ENCODE measurements at regions not wholly inside any gene's neighbourhood (a gene's known extent, or its start where the extent isn't known, plus 50 kb on each side); places are given as distances from the start of the nearest gene placed in this dataset.
"Not testable (repeated sequence)": the region's sequence is repeated elsewhere in the genome, so short reads cannot be mapped to it uniquely, and the experiment has no call there.

- DNase-seq = no peak
Observed at GRCh38 chr12:115396567-115396966, 712.6 kb upstream of the TBX3 start.

DNA sequence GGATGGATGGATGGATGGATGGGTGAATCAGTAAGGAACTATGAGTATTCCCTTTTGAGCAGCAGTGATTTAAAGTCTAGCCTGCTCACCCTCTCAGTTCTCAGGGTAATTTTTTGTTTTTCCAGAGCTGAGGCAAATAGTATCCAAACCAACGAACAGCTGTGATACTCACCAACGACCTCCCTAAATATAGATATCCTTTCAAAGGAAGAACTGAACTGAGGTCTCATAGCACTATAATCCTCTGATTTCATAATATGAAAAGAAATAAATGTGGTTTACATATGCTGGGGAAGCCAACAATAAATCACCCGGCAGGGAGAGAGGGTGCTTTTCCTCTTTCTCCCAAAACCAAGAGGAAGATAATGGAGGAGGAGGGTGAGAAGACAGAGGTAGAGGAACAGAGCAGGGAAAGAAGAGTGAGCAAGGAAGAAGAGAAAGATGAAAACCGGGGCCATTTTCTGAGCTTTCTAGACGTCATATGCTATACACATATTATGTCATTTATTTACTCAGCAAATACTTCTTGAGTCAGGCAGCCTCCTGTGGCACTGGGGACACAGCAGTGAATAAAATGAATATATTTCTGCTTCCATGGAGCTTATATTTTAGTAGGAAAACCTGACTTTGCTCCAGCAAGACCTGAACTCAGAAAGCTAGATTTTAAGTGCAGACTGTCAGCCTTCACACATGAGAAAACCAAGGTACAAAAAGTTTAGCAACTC is 710.7 kb upstream of the TBX3 start:
- no peak for DNase-seq

DNA sequence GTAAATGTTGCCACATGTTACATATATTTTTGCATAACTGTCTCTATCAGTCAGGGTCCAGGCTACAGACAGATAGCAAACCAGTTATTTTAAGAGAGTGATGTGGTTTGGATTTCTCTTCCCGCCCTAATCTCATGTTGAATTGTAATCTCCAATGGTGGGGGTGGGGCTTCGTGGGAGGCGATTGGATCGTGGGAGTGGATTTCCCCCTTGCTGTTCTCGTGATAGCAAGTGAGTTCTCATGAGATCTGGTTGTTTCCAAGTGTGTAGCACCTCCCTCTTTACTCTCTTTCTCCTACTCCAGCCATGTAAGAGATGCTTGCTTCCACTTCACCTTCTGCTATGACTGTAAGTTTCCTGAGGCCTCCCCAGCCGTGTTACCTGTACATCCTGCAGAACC is 704.2 kb upstream of the TBX3 start:
- no peak for DNase-seq

- DNase-seq = no peak
Observed at GRCh38 chr12:115387467-115387901, 703.5 kb upstream of the TBX3 start.

DNA sequence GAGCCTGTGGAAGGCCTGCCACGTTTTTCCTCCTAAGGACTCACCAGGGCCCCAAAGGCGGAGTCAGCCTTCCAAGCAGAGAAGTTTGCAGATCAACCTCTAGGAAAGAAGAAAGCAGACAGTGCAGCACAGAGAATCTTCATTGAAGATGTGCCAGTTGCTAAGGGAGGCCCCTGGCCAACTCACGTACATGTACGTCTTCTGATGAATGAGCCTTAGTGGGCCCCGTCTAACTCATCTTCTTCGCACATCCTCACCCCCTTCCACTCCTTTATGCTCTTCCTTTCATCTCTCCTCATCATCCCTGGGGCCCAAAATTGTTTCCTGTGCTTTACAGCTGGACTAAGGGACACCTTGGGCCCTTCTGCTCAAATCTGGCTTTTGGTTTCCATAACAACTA is 703.0 kb upstream of the TBX3 start:
- DNase-seq = no peak

- no peak for DNase-seq
Observed at GRCh38 chr12:115385141-115385540, 701.2 kb upstream of the TBX3 start.

GRCh38 chr12:115384391-115384790 is 700.4 kb upstream of the TBX3 start:
- no peak for DNase-seq

- no peak for DNase-seq
Observed at GRCh38 chr12:115383668-115384067, 699.7 kb upstream of the TBX3 start.

DNA sequence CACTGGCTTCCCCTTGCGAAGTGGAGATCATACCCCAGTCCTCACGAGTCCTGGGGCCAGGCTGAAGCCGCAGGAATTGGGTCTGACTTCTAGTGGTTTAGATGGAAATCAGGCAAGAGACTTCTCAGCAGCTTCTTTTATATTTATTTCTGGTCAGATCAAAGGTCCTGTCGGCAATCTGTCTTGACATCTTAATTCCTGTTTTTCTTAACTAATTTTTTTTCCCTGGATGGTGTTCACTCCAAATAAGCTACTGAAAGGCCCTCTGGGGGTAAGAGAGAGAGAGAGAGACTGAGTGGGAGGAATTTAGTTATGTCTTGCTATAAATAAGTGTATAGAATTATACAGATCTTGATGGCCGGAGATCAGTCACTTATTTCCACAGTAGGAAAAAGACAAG is 698.7 kb upstream of the TBX3 start:
- DNase-seq = peak; percentile 62

DNA sequence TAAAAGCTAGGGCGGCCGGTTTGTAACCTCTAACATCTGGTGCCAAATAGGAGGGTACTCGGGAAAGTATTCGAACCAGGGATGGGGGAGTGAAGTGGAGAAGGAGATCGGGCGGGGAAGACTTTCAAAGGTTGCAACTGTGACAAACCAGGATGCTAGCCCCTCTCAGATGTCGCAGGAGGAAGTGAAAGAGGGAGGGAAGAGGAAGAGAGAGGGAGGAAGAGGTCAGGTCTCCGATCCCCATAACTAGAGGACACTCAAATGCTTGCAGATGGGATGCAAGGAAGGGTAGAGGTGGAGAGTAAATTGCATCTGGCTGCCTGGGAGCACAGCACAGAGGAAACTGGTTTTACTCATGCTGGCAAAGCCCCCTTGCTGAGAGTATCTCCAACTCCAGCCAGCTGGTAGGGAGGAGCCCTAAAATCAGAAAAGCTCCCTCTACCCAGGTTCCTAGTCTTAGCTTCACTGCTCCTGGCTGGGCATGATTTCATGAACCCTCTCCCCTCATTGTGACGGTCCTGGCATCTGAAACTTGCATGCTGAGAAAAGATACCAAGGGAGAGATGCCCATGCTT is 696.7 kb upstream of the TBX3 start:
- DNase-seq = no peak

GRCh38 chr12:115378291-115378690 is 694.3 kb upstream of the TBX3 start:
- no peak for DNase-seq

GRCh38 chr12:115377779-115378178 is 693.8 kb upstream of the TBX3 start:
- no peak for DNase-seq

DNA sequence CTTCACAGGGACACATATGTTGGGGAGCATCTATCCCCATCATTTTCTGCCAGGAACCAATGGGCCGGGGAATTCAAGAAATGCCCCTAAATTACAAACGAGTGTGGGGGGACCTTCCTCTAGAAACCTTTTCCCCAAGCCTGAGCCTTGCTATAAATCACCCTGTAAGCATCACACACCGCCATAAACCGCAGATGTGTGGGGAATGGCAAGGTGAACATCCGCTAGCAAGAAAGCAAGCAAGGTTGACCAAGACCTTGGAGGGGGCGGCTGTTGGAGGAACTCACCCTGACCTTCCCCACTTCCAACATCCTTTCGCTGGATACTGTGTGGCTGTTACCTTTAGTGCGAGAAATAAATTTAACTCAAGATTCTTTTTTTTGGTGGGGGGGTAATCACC is 693.3 kb upstream of the TBX3 start:
- no peak for DNase-seq

DNA sequence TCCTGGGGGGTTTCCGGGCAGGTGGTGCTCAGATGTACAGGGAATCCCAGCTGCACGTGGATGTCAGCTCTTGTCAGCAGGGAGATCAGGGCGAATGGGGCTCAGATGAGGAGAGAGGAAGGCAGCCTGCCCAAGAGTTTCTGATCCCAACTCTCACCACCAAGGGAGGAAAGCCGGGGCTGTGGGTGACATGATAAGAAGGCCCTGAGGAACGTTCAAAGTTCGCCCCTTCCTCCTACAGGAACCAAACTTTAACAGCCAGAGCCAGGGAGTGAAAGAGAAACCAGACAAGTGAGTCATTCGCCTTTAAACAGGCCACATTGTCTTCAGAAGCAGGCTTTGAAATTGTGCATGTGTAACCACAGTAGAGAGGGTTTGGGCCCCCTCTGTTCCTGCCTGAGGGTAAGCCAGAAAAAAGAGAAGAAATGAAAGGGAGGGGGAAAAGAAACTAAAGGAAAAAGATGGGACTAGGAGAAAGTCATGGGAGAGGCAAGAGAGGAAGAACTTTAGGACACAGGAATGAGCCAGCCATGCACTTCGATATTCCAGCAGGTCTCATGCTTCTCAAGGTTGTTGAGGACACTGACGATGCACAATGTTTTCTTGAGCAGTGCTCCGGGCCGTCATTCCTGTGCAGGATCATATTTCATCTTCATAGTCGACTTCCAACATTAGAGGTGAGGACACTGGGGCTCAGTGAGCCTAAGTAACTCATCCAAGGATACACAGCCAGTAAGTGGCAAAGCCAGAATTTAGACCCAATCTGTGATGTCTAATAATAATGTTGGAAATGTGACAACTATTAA is 691.4 kb upstream of the TBX3 start:
- no peak for DNase-seq

DNA sequence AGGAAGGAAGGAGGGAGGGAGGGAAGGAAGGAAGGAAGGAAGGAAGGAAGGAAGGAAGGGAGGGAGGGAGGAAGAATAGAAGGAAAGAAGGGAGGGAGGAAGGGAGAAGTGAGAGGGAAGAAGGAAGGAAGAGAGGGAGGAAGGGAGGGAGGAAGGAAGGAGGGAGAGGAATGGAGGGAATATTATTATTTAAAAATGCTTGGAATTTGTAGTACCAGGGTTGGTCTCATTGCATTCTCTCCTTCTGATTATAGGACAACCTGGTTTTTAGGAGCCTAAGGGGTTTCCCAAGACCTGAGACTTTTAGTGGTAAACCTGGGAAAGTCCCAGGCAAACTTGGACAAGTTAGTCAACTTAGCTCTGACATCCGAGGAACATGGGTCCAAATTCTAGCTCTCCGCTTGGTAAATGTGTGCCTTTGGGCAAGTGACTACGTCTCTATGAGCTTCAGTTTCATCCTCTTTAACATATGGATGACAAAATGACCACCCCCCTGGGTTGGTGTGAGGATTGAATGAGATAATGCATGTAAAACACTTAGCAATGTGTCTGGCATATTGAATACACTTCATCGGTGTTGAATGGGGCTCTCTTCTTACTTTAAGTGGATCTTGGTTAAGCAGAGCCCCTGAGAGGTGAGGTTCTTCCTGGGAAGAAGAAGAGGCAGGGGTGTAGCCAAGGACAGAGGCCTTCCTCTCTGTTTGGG is 690.7 kb upstream of the TBX3 start:
- no peak for DNase-seq

DNA sequence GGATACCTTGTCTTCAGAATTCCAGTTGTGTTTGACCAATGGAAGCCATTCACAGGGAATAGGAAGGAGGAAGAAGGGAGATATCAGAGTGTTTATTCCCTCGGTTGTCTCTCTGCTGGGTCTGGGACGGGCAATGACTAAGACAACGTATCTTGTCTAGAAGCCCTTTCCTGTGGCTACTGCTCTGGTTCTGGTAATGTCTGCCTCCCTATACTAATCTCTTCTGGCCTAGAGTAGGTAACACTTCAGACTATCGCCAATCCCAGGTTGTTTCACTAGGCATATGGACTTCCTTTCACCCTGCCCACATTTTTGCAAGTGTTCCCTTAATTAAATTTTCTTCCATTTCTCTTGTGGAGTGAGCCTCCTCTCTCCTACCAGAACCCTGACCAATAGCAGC is 687.7 kb upstream of the TBX3 start:
- no peak for DNase-seq

DNA sequence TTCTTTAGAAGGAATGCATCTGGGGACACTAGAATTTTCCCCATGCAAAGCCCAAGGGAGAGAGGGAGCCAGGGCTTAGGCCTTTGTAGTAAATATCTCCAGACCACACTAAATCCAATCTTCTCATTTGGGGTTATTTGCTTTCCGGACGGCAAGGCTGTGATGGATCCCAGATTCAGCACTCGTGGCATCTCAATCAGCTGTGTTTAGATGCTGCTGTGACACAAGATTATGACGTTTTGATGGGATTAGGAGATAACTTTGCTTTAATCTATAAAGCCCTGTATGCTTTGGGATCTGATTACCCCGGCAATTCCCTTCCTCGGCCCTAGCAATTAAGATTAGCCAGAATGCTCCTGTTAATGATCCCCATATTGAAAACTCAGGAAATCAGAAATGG is 686.7 kb upstream of the TBX3 start:
- no peak for DNase-seq

DNA sequence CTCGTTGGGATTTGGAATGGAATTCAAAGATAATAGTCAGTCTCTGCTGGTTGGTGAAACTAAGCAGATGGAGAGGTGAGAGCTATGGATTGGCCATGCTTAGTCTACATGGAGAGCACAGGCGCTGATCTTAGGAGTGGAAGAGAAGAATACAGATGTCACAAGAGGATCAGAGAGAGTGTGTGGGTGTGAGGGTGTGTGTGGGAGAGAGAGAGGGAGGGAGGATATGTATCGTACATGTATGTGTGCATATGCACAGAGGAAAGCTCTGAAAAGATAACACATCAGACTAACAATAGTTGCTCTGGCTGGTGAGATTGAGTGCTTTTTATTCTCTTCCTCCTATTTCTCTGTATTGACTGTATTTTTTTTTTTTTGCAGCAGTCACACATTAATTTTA is 686.2 kb upstream of the TBX3 start:
- DNase-seq = no peak

- DNase-seq = not testable (repeated sequence)
Observed at GRCh38 chr12:115366277-115366676, 682.3 kb upstream of the TBX3 start.

GRCh38 chr12:115365765-115366164 is 681.8 kb upstream of the TBX3 start:
- not testable (repeated sequence) for DNase-seq

- DNase-seq = no peak
Observed at GRCh38 chr12:115364921-115365320, 680.9 kb upstream of the TBX3 start.

DNA sequence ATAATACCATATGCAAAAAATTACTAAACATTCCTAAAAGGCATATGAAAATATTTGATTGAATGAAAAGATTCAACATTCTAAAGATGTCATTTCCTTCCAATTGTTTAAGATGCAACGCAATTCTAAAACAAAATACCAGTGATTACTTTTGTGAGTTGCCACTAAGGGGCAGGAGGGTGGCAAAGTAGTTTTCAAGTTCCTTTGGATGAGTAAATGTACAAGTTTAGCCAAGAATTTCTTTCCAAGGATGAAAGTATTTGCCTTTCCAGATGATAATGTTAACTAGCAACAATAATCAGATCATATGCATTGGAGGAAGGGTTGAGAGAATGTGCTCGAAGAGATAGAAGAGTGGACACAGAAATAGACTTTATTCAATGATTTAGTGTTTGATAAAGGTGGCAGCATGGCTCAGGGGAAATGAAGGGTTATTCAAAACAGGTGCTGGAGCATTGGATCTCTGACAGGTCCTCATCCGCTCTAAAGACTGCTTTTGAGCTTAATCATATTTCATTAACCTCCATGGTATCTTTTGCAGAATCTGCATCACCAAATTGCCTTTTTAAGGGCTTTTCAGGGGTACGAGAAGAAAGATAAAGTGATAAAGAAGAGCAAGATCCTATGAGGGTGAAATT is 678.5 kb upstream of the TBX3 start:
- DNase-seq = no peak

Measured in renal pelvis (tissue), 1 donor.